ENCODE measurements at regions not wholly inside any gene's neighbourhood (a gene's known extent, or its start where the extent isn't known, plus 50 kb on each side); places are given as distances from the start of the nearest gene placed in this dataset.

- TF ChIP-seq, protein P1, sequence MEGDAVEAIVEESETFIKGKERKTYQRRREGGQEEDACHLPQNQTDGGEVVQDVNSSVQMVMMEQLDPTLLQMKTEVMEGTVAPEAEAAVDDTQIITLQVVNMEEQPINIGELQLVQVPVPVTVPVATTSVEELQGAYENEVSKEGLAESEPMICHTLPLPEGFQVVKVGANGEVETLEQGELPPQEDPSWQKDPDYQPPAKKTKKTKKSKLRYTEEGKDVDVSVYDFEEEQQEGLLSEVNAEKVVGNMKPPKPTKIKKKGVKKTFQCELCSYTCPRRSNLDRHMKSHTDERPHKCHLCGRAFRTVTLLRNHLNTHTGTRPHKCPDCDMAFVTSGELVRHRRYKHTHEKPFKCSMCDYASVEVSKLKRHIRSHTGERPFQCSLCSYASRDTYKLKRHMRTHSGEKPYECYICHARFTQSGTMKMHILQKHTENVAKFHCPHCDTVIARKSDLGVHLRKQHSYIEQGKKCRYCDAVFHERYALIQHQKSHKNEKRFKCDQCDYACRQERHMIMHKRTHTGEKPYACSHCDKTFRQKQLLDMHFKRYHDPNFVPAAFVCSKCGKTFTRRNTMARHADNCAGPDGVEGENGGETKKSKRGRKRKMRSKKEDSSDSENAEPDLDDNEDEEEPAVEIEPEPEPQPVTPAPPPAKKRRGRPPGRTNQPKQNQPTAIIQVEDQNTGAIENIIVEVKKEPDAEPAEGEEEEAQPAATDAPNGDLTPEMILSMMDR (IDR thresholded peaks at IDR 0.05), result no peak
- no peak for TF ChIP-seq EP300 (IDR thresholded peaks at IDR 0.05)
Measured at GRCh38 chr2:37773371-37774130, 102.1 kb upstream of the CDC42EP3 start.

All from ovary (tissue), 3 donors.